Thoracic aorta (tissue), 2 donors: ENCODE measurements at regions not wholly inside any gene's neighbourhood (a gene's known extent, or its start where the extent isn't known, plus 50 kb on each side); places are given as distances from the start of the nearest gene placed in this dataset.

Source experiments
- ATAC-seq: fragments of 150-250 bp; one replicate; pipeline ENCODE4 v1.8.0; 2017; ENCODE audit warnings: low read depth; ENCODE audit not compliant: insufficient number of reproducible peaks, low FRiP score
- DNase-seq: peaks from one replicate; pipeline ENCODE4 v3.0.0-alpha.2; 2020; ENCODE audit warnings: low spot score
- H3K27ac ChIP-seq, 2 donors: fragments of 200-600 bp; sonication (generic); 1 replicate in 1 of 2; 2 replicates in 1 of 2; pipeline ENCODE4 v1.5.1; 2016; ENCODE audit warnings: mild to moderate bottlenecking in 2 of 2, moderate library complexity in 2 of 2
- H3K27me3 ChIP-seq: fragments of 200-600 bp; sonication (generic); replicated peaks from 2 replicates; pipeline ENCODE4 v1.6.0; 2016; ENCODE audit warnings: mild to moderate bottlenecking; ENCODE audit not compliant: insufficient read depth
- H3K36me3 ChIP-seq: fragments of 200-600 bp; sonication (generic); one replicate; pipeline ENCODE4 v1.5.1; 2016
- H3K4me1 ChIP-seq, 2 donors: fragments of 200-600 bp; sonication (generic); 1 replicate in 1 of 2; 2 replicates in 1 of 2; pipeline versions ENCODE4 v1.5.1 to v1.6.0; 2016; ENCODE audit warnings: low read depth in 2 of 2, mild to moderate bottlenecking in 1 of 2; ENCODE audit not compliant: control insufficient read depth in 1 of 2
- H3K4me3 ChIP-seq: fragments of 200-600 bp; sonication (generic); 2 replicates; pipeline ENCODE4 v1.5.1; 2016; ENCODE audit warnings: mild to moderate bottlenecking
- H3K9me3 ChIP-seq: fragments of 200-600 bp; sonication (generic); 2 replicates; pipeline ENCODE4 v1.5.1; 2016
- TF ChIP-seq, protein P1 (sequence below): fragments of 200-600 bp; sonication (generic); IDR thresholded peaks from one replicate; pipeline ENCODE4 v1.5.1; 2019; ENCODE audit warnings: antibody characterized with exemption

DNA sequence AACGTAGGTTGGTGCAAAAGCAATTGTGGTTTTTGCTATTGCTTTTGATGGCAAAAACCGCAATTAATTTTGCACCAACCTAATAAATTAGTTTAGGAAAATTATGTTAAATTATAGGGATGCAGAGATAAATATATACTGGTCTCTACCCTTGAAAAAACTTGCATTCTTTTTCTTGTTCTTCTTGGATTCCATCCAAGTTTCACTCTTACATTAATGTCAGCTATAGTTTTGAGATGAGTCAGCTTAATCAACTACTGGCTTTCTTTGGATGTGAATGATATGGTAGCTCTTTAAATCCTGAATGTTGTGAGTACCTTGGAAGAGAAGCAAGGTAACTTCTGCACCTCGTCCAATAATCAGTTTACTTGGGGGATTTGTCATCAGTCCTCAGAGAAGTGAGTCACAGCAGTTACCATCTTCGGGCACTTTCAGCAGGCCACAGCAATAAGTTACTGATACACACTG lies 549.0 kb upstream of the ZNF608 start:
- no peak for DNase-seq
- Histone ChIP-seq H3K27me3 (no peaks in the 10 kb centered on the region), H3K27ac (no peak overlapping the region), H3K4me3 (no peak overlapping the region), H3K9me3 (no peaks in the 10 kb centered on the region), H3K36me3 (no peaks in the 10 kb centered on the region), H3K4me1 (peaks cover 0 to 6% of the 10 kb centered on the region in 2 donors)
- TF ChIP-seq, protein P1, sequence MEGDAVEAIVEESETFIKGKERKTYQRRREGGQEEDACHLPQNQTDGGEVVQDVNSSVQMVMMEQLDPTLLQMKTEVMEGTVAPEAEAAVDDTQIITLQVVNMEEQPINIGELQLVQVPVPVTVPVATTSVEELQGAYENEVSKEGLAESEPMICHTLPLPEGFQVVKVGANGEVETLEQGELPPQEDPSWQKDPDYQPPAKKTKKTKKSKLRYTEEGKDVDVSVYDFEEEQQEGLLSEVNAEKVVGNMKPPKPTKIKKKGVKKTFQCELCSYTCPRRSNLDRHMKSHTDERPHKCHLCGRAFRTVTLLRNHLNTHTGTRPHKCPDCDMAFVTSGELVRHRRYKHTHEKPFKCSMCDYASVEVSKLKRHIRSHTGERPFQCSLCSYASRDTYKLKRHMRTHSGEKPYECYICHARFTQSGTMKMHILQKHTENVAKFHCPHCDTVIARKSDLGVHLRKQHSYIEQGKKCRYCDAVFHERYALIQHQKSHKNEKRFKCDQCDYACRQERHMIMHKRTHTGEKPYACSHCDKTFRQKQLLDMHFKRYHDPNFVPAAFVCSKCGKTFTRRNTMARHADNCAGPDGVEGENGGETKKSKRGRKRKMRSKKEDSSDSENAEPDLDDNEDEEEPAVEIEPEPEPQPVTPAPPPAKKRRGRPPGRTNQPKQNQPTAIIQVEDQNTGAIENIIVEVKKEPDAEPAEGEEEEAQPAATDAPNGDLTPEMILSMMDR: no peak
- ATAC-seq: no peak

DNA sequence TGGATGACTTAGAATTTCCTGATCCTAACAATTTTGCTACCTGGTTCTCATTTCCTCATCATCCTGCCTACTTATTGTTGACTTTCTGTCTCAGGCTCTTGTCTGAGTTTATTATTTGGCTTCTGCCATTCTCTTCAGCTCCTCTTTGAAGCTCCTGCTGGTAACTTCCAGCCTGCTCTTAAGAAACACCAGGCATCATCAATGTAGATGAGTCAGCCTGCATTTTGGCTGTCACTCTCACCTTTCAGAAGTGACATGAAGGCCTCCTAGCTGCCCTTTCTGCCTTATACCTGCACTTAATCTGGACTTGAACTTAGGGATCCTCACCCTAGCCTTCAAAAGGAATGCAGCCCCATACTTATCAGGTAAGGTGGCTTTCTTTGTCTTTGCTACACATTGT lies 551.8 kb upstream of the ZNF608 start:
- no peaks in the 10 kb centered on the region for H3K27me3 ChIP-seq
- no peaks in the 10 kb centered on the region for H3K4me1 ChIP-seq
- H3K9me3 ChIP-seq: no peaks in the 10 kb centered on the region
- DNase-seq (no peak), ATAC-seq (no peak)
- H3K4me3 ChIP-seq: no peak overlapping the region
- H3K27ac ChIP-seq: no peak overlapping the region
- H3K36me3 ChIP-seq: no peaks in the 10 kb centered on the region
- TF ChIP-seq, protein P1: no peak

DNA sequence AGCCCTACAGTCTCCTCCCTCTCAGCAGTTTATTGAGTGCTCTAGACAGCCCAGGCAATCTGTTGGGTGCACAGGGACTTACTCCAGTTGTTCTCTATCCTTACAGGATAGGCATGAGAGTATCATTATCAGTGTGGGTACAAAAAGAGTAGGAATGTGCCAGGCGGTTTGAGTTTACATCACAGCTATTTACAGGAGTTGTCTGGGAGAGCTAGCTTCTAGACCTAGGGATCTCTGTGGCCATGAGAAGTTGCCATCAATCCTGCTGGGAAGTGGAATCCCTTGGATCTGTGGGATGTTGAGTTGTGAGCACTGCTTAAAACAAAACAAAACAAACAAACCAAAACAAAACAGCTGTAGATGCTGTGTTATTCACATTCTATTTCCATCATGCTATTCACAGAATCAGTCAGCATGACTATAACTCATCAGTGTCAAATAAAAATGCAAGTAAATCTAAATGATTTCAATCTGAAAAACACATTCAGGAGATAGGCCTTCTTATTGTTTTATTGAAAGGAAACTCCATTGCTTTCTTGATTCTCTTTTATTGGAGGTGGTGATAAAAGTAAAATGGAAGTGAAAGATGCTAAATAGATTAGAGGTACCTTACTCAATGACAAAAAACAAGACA lies 552.4 kb upstream of the ZNF608 start:
- no peak overlapping the region for H3K27ac ChIP-seq
- DNase-seq: no peak
- H3K36me3 ChIP-seq: no peaks in the 10 kb centered on the region
- no peaks in the 10 kb centered on the region for H3K4me1 ChIP-seq
- no peak for ATAC-seq
- H3K27me3 ChIP-seq: no peaks in the 10 kb centered on the region
- TF ChIP-seq, protein P1: no peak
- H3K9me3 ChIP-seq: no peaks in the 10 kb centered on the region
- H3K4me3 ChIP-seq: no peak overlapping the region

DNA sequence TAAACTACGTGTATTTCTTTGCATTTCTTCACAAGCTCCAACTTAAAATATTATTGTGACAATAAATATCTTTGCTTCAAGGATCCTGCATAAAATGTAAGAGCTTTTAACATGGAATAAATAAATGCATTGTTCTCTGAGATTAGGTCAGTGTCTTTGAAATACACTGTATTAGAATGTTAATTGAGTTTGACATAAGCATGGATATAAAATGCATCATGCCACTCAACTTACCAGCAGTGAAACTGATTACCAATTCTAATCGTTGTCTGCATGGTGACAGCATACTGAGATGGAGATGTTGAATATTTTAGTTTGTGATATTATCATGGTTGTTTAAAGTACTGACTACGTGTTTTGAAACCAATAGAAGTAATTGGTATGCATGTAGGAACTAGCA lies 555.3 kb upstream of the ZNF608 start:
- no peaks in the 10 kb centered on the region for H3K27me3 ChIP-seq
- H3K4me3 ChIP-seq: no peak overlapping the region
- H3K4me1 ChIP-seq: no peaks in the 10 kb centered on the region
- TF ChIP-seq, protein P1: no peak
- ATAC-seq (no peak), DNase-seq (no peak)
- H3K36me3 ChIP-seq: no peaks in the 10 kb centered on the region
- no peak overlapping the region for H3K27ac ChIP-seq
- H3K9me3 ChIP-seq: no peaks in the 10 kb centered on the region

DNA sequence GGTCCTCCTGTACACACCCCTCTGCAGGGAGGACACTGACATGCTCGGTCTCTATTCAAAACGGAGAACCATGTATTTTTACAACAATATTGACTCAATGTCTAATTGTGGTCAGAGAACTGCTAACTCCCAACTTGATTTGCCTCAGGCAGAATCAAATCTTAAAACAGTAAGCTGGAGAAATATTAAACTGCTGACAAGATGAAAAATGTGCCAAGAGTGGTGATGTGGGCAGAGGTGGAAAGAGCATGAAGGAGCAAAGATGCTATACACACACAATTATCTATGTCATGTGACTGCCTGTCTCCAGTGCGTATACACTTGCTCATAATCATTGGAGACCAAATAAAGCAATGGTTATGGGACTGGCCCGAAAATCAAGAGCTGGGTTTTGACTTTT lies 556.1 kb upstream of the ZNF608 start:
- Histone ChIP-seq H3K4me1 (no peaks in the 10 kb centered on the region), H3K4me3 (no peak overlapping the region)

More for the DNA sequence above, 556.1 kb upstream of the ZNF608 start:
- H3K27ac ChIP-seq: no peak overlapping the region
- H3K36me3 ChIP-seq: no peaks in the 10 kb centered on the region
- H3K27me3 ChIP-seq: no peaks in the 10 kb centered on the region
- ATAC-seq (no peak), DNase-seq (no peak)
- TF ChIP-seq, protein P1: no peak
- H3K9me3 ChIP-seq: no peaks in the 10 kb centered on the region
